Posterior vena cava (tissue), 2 donors: ENCODE measurements at regions not wholly inside any gene's neighbourhood (a gene's known extent, or its start where the extent isn't known, plus 50 kb on each side); places are given as distances from the start of the nearest gene placed in this dataset.

ENCODE experiments used
- DNase-seq: peaks from one replicate; pipeline ENCODE4 v3.0.0-alpha.2; 2020; ENCODE audit warnings: low spot score
- intact Hi-C, 2 donors: fragments of 100-400 bp; cut with DNase I; formaldehyde crosslinking; loops; one replicate each; pipeline versions ENCODE4 v1.14.1 to v1.14.2; 2022 to 2023
- donor health status: DM: yes; HTN: yes; CAD: no.
- donor health status: DM: yes; HTN: yes; CAD: no.

DNA sequence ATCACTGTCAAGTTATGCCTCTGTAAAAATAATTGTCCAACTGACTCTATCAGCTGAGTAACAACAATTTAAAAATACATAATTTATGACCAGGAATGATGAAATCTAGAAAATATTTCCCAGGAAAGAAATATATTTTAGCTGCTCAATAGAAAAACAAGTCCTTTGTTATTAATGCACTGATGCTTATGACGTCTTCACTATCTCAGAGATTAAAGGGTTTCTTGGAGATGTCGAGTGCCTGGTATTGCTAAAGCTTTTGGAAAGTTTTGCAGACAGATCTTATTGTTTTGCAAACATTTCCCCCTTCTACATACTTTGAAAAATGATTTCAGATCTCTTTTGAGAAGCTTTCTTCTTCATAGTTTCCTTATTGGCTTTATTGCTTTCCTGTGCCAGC, 154.6 kb upstream of the RPS6KA3 start:
- intact Hi-C loops = no loop called here
- DNase-seq = no peak

- intact Hi-C loops = no loop called here
Observed at GRCh38 chrX:20420058-20420457, 153.3 kb upstream of the RPS6KA3 start.

DNA sequence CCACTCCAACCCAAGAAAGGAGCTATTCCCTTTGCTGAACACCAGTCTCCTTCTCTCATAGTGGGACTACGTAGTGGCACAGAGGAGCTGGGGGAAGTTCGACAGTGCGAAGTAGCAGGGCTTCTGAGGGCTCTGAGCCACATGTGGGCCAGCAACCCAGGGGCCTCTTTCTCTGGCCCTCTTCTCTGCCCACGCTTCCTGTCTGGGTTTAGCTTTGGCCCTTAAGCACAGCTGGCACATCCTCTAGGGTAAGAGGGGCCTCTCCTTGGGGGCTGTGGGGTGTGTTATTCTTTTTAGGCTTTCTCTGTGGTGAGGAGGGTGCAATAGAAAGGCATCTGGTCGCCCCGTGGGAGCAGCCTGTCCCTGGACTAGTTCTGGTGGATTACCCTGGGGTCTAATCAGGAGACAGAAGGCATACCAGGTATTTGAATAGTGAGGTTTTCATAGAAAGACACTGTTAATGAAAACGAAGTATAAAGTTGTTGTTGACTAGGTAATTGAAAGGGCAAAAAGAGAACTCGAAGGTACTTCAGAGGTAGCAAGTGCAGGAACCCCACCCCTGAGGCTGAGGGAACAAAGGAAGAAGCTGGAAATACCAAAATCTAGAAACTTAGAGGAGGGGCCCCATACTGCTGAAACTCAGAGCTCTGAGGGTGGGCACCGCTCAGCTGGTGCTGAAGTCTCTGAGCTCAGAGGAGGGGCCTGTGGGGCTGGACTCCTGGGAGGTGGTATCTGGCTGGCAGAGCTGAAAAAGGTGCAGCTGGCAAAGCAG, 151.9 kb upstream of the RPS6KA3 start:
- intact Hi-C loops = no loop called here
- DNase-seq = no peak

More at GRCh38 chrX:20420058-20420457, 153.3 kb upstream of the RPS6KA3 start:
- DNase-seq = no peak

GRCh38 chrX:20414762-20415445, 148.2 kb upstream of the RPS6KA3 start:
- intact Hi-C loops = no loop called here
- DNase-seq = no peak

DNA sequence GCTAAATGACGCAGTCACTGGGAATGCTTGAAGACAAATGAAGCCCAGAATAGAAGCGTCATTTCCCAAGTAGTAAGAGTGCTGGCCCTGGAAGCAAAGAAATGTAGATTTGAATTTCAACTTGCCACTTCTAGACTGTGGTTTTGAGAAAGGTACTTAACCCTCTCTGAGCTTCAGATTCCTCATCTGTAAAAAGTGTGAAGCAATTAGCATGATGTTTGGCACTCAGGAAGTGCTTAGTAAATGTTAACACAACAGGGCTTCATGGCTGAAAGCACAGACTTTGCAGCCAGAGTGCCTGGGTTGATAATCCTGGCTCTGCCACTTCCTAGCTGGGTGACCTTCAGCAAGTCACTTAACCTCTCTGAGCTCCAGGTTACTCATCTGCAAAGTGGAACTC, 147.4 kb upstream of the RPS6KA3 start:
- intact Hi-C loops = no loop called here
- DNase-seq = no peak

GRCh38 chrX:20412871-20413486, 146.3 kb upstream of the RPS6KA3 start:
- intact Hi-C loops = no loop called here
- DNase-seq = no peak

- no peak for DNase-seq
Observed at GRCh38 chrX:20410540-20410939, 143.8 kb upstream of the RPS6KA3 start.

DNA sequence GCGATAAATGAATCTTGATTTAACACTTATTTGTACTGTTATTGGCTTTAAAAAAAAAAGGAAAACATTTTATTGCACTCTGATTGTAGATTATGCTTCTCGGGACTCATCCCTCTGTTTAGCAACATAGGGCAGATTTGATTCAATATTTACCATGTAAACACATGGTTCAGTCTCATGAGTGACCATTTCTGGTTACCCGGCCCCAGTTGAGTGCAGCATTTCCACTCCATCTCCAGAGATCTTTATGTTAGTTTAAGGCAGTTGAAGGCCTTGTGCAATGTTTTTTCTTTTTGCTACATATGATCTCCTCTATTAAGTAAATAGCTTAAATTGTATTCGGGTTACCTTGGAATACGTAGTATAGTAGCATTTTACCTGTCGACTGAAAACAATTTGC, 143.3 kb upstream of the RPS6KA3 start:
- no peak for DNase-seq
- intact Hi-C loops = loop anchor here in 1 of 2 donors (5.0 kb wide), 1 partner anchor 912 kb away; no protein-coding TSS in a partner anchor

More at GRCh38 chrX:20410540-20410939, 143.8 kb upstream of the RPS6KA3 start:
- intact Hi-C loops = no loop called here

- intact Hi-C loops = no loop called here
- no peak for DNase-seq
Observed at GRCh38 chrX:20402956-20403355, 136.2 kb upstream of the RPS6KA3 start.

- intact Hi-C loops = no loop called here
Observed at GRCh38 chrX:20399728-20400414, 133.2 kb upstream of the RPS6KA3 start.

GRCh38 chrX:20397587-20397986, 130.9 kb upstream of the RPS6KA3 start:
- intact Hi-C loops = no loop called here
- DNase-seq = no peak

More at GRCh38 chrX:20399728-20400414, 133.2 kb upstream of the RPS6KA3 start:
- DNase-seq = no peak

DNA sequence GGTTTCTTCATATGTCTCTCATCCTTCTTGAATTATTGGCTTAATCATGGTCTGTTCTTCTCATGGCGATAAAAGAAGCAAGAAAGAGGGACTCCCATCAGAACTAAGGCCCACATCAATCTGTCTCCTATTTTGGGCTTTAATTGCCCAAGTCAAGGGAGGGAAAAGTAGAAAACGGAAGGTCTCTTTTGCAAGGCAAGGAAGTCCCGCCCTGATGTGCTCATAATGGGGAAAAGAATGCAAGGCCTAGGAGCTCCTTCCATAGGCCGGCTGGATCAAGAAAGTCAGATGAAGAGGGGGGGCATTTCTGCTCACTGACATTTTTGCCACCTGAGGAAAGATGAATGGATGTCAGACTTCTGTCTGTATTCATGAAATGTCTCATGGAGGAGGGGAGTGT, 127.7 kb upstream of the RPS6KA3 start:
- intact Hi-C loops = no loop called here
- no peak for DNase-seq

GRCh38 chrX:20393944-20394343, 127.2 kb upstream of the RPS6KA3 start:
- intact Hi-C loops = no loop called here
- DNase-seq = no peak

GRCh38 chrX:20388594-20388993, 121.9 kb upstream of the RPS6KA3 start:
- DNase-seq = no peak
- intact Hi-C loops = no loop called here

- intact Hi-C loops = no loop called here
Observed at GRCh38 chrX:20383477-20383876, 116.8 kb upstream of the RPS6KA3 start.

DNA sequence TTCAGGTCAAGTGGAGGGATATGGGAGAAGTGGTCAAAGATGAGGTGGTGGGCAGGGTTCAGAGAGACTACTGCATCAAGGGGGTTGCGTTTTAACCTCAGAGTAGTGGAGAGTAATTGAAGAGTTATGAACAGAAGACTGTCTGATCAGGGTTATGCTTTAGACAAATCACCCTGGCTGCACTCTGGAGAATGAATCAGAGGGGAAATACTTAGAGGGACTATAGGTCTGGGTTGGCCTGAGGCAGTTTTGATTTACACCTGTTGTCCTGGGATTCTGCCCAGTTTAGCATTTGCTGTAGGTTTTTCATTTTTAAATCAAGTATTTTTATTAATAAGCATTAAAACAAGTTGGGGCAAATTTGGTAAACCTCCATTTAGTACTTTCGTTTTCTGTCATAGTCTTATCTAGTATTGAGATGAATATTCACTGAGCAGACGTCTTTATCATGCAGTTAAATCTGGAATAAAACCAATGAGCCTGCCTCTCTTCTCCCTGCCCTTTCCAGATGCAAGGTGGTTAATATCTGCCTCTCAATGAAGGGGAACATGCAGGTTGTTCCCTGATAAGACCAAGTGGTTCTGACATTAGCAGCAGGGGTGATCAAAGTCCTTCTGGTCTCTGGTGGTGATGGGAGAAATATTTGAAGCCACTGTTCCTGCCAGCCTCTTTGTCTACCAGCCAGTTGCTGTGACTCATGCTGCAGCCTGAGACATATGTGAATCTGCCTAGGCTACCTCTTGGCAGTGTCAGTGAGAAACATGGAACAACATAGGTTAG, 116.0 kb upstream of the RPS6KA3 start:
- intact Hi-C loops = no loop called here
- no peak for DNase-seq

More at GRCh38 chrX:20383477-20383876, 116.8 kb upstream of the RPS6KA3 start:
- no peak for DNase-seq

DNA sequence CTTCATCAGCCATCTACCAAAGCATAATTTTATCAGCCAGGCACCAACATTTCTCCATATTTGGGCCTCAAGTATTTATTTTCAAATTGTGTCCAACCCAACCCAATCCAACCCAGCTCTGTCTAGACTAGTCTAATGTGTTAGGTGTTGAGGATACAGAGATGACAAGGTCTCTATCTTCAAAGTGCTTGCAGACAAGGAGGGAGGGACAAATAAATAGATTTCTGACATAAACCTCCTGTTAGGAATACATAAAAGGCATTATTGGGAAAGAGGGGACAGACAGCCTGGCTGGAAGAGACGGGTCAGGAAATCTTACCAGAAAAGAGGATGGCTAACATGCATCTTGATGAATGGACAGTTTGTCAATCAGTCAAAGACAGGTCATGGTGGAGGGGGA, 115.4 kb upstream of the RPS6KA3 start:
- intact Hi-C loops = no loop called here
- no peak for DNase-seq

GRCh38 chrX:20378233-20378920, 111.7 kb upstream of the RPS6KA3 start:
- intact Hi-C loops = no loop called here
- no peak for DNase-seq
